ENCODE measurements at regions not wholly inside any gene's neighbourhood (a gene's known extent, or its start where the extent isn't known, plus 50 kb on each side); places are given as distances from the start of the nearest gene placed in this dataset.

- H3K4me1 Mint-ChIP-seq = no peaks in the 10 kb centered on the region
- Histone ChIP-seq H3K36me3 (ENCODE audit: control insufficient read depth, insufficient read depth, low read length) (no peaks in the 10 kb centered on the region), H3K4me3 (ENCODE audit: low read length) (no peak overlapping the region), H3K9me3 (ENCODE audit: control insufficient read depth, insufficient read depth, low read length) (peaks cover 3% of the 10 kb centered on the region), H3K27ac (ENCODE audit: low read length) (no peak overlapping the region), H3K4me1 (ENCODE audit: control insufficient read depth, insufficient read depth, low read length) (no peaks in the 10 kb centered on the region), H3K27me3 (ENCODE audit: control insufficient read depth, insufficient read depth, low read length) (no peaks in the 10 kb centered on the region)
- no peak overlapping the region for H3K4me3 Mint-ChIP-seq
- TF ChIP-seq CTCF (IDR thresholded peaks at IDR 0.05) = no peak
- 29% methylated on average over 3 of the region's 4 CpGs for WGBS (ENCODE audit: insufficient coverage)
- ATAC-seq (no peak), DNase-seq (no peak)
- no peaks in the 10 kb centered on the region for H3K36me3 Mint-ChIP-seq
- peaks cover 7 to 14% of the 10 kb centered on the region in 2 donors for H3K9me3 Mint-ChIP-seq
- H3K27me3 Mint-ChIP-seq (ENCODE audit: low read depth in 2 of 2) = no peaks in the 10 kb centered on the region
- intact Hi-C loops (cut with micrococcal nuclease) = no loop called here
- H3K27ac Mint-ChIP-seq = no peak overlapping the region
Observed at GRCh38 chr3:159418571-159419526, 569.8 kb upstream of the IL12A start.

GRCh38 chr3:159429702-159430101 is 558.9 kb upstream of the IL12A start:
- DNase-seq (no peak), ATAC-seq (no peak)
- Mint-ChIP-seq H3K9me3 (peaks cover 2 to 15% of the 10 kb centered on the region in 2 donors), H3K36me3 (no peaks in the 10 kb centered on the region), H3K4me1 (no peaks in the 10 kb centered on the region), H3K4me3 (no peak overlapping the region), H3K27me3 (ENCODE audit: low read depth in 2 of 2) (no peaks in the 10 kb centered on the region), H3K27ac (no peak overlapping the region)
- Histone ChIP-seq H3K27ac (ENCODE audit: low read length) (no peak overlapping the region), H3K27me3 (ENCODE audit: control insufficient read depth, insufficient read depth, low read length) (no peaks in the 10 kb centered on the region), H3K4me1 (ENCODE audit: control insufficient read depth, insufficient read depth, low read length) (no peaks in the 10 kb centered on the region), H3K4me3 (ENCODE audit: low read length) (no peak overlapping the region), H3K36me3 (ENCODE audit: control insufficient read depth, insufficient read depth, low read length) (no peaks in the 10 kb centered on the region), H3K9me3 (ENCODE audit: control insufficient read depth, insufficient read depth, low read length) (no peaks in the 10 kb centered on the region)
- intact Hi-C loops (cut with micrococcal nuclease) = no loop called here
- TF ChIP-seq CTCF (IDR thresholded peaks at IDR 0.05) = no peak
- WGBS (ENCODE audit: insufficient coverage) = 63% methylated on average over 2 of the region's 2 CpGs

- H3K27ac ChIP-seq (ENCODE audit: low read length) = no peak overlapping the region
- Mint-ChIP-seq H3K4me3 (no peak overlapping the region), H3K27ac (no peak overlapping the region), H3K36me3 (no peaks in the 10 kb centered on the region), H3K9me3 (peaks cover 2 to 10% of the 10 kb centered on the region in 2 donors), H3K27me3 (ENCODE audit: low read depth in 2 of 2) (no peaks in the 10 kb centered on the region), H3K4me1 (no peaks in the 10 kb centered on the region)
- 88% methylated on average over 3 of the region's 4 CpGs for WGBS (ENCODE audit: insufficient coverage)
- intact Hi-C loops (cut with micrococcal nuclease) = no loop called here
- TF ChIP-seq CTCF (IDR thresholded peaks at IDR 0.05) = no peak
- no peaks in the 10 kb centered on the region for H3K27me3 ChIP-seq (ENCODE audit: control insufficient read depth, insufficient read depth, low read length)
- H3K4me1 ChIP-seq (ENCODE audit: control insufficient read depth, insufficient read depth, low read length) = no peaks in the 10 kb centered on the region
- no peaks in the 10 kb centered on the region for H3K36me3 ChIP-seq (ENCODE audit: control insufficient read depth, insufficient read depth, low read length)
- no peaks in the 10 kb centered on the region for H3K9me3 ChIP-seq (ENCODE audit: control insufficient read depth, insufficient read depth, low read length)
- H3K4me3 ChIP-seq (ENCODE audit: low read length) = no peak overlapping the region
- DNase-seq (no peak), ATAC-seq (no peak)
Observed at GRCh38 chr3:159432682-159433340, 555.8 kb upstream of the IL12A start.

Measured in natural killer cell (primary cell).